ENCODE measurements at regions not wholly inside any gene's neighbourhood (a gene's known extent, or its start where the extent isn't known, plus 50 kb on each side); places are given as distances from the start of the nearest gene placed in this dataset.

DNA sequence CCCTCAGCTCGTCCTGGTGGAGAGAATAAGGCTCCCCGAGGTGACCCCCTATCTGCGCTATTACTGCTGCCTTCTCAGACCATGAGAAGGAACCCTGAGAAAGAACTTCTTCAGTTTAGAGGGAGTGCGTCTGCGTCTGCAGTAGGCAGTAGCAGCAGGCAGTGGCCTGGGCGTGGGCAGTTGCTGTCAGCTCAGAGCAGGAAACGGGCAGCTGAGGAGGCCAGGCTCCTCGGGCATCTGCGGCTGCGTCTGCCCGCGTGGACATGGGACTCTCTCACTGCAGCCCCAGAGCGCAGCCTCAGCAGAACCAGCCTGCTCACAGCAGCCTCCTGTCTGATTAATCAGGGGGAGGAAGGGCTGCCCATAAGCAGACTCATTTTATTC is 49.8 kb upstream of the FCN1 start:
- no peak for DNase-seq (ENCODE audit: low spot score)

DNA sequence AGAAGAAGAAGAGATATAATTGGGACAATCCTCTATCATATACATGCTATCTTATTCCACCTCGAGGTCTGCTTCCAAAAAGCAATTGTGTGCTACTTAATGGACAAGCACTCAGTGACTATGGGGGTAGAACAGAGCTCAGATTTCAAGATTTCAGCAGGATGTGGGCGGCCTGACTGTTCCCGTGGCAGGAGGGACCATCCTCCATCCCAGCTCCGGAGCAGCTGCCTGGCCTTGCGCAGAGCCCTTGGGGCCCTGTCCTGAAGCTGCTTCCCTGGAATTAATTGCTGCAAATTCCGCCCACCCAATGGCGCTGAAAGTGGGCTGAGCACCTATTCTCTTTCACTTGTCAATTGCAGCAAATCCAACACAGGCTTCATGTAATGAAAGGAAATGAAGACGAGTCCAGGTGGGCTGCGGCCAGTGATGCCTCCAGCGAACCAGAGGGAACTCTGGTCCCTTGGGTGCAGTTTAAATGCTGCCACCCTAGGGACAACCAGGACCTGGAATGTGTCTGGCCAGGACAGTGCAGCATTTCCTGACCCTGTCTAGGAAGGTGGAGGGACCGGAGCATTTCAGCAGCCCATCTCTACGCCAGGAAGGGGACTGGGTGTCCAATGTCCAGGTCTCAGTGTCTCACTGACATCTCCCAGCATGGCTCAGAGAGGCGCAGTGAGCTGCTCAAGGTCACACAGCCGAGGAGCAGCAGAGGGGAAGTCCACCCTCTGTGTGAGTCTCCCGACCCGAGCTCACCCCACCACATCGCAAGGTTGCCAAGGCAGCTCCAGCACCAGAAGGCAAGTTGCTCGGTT is 50.5 kb upstream of the FCN1 start:
- DNase-seq (ENCODE audit: low spot score) = peak; percentile 61

DNA sequence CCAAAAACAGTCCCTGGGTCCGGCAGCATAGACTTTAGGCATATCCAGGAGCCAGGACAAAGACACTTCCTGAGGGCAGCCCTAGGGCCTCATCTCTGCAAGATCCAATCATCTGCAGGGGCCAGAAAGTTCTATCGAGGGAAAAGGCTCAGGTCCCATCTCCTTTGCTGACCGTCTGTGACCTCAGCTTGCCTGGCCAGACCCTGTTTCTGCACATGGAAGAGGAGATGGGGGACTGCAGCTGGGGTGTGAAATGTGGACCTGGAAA is 51.0 kb upstream of the FCN1 start:
- no peak for DNase-seq (ENCODE audit: low spot score)

DNA sequence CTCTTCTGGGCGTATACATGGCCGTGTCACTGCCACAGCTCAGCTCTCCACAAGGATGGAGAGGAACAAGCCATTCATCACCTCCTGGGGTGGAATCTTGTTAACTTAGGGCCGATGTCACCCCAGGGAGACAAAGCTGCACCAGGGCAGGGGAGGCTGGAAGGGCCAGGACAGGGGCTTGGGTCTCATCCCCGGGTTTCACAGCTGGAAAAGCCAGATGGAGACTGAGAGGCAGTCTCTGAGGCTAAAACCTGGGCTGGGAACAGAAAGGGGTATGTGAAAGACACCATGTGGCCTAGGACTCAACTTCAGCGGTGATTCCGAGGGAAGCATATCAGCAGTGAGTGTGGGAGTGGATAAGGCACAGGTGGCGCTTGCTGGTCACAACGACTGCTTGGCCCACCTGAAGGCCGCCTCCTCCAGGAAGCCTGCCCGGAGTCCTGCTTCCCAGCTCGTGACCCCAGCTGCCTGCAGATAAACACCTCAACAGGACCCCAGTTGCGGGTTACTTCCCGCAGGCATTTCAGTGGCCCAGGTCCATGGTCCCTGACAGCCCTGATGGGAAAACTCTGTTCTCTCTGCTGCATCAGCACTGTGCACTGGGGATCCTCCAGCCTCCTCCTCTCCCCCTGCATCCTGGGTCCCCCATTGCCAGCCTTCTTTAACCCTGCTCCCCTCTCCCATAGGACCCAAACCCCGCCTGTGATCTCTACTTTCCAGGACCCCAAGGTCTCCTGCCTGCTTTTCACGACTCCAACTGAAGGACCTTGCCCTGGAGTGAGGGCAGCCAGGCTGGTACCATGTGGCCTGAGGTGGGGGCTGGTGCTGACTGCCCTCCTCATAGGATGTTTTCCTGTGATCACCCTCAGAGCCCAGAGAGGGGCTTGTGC is 51.7 kb upstream of the FCN1 start:
- DNase-seq (ENCODE audit: low spot score) = no peak

DNA sequence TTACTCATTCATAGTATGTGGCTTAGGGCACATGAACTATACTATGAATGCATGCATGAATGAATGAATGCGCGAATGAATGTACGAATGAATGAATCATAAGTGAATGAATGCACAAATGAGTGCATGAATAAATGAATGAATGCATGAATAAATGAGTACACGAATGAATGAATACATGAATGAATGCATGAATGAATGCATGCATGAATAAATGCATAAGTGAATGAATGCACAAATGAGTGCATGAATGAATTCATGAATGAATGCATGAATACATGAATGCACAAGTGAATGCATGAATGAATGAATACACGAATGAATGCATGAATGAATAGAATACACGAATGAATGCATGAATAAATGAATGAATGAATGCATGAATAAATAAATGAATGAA is 52.5 kb upstream of the FCN1 start:
- no peak for DNase-seq (ENCODE audit: low spot score)

DNA sequence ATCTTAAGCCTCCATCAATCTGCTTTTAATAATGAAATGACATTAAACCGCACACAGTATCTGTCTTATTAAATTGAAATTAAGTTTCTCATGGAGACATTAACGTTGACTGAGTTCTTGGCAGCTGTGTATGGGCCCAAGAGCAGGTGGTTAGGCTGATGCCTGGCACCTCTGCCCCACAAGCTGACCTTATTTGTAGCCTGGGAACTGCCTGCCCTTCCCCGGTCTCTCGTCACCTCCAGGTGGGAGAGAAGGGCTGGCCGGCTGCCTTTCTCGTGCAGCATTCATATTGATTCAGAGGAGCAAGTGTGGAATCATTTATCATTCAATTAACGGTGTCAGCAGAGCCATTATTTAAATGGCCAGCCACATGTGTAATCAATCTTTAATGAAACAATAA is 53.0 kb upstream of the FCN1 start:
- no peak for DNase-seq (ENCODE audit: low spot score)

DNA sequence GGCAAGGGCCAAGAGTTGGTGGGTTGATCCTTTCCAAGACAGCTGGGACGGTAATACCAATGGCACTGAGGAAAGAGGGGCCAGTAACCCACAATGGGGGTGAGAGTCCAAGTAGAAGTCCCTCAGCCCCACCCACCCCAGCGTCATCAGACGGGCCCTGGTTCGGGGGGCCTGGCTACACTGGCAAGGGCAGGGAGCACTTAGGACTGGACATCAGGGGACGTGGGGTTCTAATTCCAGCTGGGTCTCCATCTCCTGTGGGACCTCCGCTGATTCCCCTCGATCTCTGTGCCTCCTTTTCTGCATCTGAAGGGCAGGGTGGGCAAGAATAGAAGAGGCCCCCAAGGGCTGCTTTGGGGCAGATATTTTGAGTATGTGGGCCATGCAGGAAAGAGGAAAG is 53.5 kb upstream of the FCN1 start:
- DNase-seq (ENCODE audit: low spot score) = no peak

DNA sequence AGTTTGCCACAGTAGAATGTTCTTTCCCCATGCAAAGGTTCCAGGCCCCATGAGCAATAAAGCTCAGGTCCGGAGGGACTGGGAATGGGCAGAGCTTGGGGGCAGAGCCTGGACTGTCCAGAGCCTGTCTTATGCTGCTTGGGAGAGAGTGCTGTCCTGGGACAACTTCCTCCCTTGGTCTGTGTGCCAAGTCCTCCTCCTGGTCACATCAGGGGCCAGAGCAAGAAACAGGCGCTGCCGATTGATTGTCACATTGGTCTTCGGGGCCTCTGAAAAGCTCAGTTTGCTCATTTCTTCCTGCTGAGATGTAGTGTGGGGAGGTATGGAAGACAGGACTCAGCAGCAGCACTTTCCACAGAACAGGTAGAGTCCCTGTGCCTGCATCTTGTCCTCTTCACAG is 54.0 kb upstream of the FCN1 start:
- DNase-seq (ENCODE audit: low spot score) = no peak

DNA sequence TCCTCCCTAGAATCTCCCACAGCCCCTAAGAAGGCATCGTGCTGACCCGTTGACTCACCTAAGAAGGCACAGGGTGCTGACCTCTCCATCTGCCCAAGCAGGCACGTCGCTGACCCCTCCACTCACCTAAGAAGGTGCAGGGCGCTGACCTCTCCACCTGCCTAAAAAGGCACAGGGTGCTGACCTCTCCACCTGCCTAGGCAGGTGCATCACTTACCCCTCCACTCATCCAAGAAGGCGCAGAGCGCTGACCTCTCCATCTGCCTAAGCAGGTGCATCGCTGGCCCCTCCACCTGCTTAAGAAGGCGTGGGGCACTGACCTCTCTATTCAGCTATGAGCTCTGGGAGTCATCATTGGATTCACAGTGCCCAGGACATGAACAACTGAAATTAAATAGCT is 54.4 kb upstream of the FCN1 start:
- DNase-seq (ENCODE audit: low spot score) = no peak

DNA sequence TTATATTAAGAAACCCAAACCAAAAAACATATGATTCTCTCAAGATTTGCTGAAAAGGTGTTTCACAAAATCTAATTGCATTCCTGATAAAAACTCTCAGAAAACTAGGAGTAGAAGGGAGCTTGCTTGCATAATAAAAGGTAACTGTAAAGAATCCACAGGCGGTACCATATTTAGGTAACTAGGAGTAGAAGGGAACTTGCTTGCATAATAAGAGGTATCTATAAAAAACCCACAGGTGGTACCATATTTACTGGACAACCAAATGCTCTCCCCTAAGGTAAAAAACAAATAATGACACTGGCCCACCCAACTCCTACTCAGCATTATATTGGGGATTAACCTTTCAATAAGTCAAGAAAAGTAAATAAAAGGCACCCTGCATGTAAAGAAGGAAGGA is 57.5 kb upstream of the FCN1 start:
- DNase-seq (ENCODE audit: low spot score) = no peak

DNA sequence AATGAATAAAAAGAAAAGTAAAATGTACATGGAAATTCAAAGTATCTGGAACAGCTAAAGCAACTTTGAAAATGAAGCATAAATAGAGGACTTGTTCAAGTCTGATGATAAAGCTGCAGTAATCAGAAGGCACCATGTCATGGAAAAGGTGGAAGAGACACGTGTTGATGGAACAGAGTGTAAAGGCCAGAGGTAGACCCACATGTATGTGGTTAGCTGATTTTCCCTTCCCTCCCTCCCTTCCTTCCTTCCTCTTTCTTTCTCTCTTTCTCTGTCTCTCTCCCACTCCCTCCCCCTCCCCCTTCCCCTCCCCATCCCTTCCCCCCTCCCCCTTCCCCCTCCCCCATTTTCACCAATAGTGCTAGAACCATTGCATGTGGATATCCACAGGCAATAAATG is 58.7 kb upstream of the FCN1 start:
- no peak for DNase-seq (ENCODE audit: low spot score)

DNA sequence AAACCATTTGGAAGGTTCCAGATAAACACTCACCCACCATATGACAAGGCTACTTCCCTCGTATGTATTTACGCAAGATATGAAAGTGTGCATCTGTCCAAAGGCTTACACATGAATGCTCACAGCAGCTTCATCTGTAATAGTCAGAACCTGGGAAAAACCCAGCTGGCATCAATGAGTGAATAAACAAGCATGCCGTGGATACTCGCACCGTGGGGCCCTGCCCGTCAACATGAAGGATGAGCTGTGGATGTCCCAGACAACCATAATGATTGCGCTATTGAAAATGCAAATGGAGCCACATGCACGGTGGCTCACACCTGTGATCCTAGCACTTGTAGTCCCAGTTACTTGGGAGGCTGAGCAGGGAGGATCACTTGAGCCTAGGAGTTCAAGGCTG is 60.6 kb upstream of the FCN1 start:
- DNase-seq (ENCODE audit: low spot score) = no peak

DNA sequence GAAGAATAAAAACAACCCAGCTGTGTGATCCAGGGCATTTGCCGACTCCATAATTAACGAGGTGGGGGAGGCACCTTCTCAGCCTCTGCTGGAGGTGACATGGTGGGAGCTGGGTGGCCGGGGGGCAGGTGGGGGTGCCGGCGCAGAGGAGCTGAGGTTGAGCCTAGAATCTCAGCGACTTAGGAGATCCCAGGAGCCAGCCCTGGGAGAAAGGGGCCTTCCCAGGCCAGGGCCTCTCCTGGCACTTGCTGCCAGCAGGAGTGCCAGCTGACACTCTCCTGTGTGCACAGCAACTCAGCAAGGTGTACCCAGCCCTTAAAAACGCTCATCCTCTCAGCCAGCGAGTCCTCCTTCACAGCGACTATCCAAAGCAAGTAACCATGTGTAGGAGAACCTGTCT is 62.8 kb upstream of the FCN1 start:
- DNase-seq (ENCODE audit: low spot score) = no peak

DNA sequence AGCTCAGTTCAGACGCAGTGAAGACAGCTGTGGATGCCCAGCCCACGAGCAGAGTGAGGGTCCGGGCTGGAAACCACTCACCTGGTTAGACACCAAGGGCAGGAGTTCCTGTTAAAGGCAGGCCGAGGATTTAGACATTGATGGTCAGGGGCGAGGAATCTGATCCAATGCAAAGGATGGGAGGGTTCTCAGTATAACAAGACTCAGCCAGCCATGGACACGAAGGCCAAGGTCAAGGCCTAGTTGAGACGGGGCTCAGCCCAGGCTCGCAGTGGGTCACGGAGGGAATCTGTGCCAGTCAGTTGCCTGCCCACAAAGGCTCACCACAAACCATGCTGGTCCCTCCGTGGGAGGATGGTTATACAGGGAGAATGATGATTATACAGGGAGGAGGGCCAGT is 63.3 kb upstream of the FCN1 start:
- DNase-seq (ENCODE audit: low spot score) = no peak

DNA sequence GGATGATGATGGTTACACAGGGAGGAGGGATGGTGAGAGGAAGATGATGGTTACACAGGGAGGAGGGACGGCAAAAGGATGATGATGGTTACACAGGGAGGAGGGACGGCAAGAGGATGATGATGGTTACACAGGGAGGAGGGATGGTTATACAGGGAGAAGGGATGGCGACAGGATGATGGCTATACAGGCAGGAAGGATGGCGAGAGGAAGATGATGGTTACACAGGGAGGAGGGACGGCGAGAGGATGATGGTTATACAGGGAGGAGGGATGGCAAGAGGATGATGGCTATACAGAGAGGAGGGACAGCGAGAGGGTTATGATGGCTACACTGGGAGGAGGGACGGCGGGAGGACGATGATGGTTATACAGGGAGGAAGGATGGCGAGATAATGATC is 64.1 kb upstream of the FCN1 start:
- no peak for DNase-seq (ENCODE audit: low spot score)

DNA sequence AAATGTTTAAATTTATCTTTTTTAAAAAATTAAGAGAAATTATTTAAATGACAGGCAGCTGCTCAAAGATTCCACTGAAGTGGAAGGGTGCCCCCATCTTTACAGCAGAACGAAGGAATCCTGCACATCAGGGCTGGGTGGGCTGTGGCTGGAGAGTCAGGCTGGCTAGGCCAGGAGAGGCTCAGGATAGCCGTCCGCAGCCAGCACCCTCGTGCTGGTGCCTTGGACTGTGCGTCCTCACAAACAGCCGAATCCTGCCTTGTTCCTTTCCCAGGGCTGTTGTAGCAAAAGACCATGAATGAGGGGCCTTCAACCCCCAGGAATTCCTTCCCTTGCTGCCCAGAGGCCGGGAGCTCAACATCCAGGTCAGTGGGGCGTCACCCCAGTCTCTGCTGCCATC is 64.6 kb upstream of the FCN1 start:
- no peak for DNase-seq (ENCODE audit: low spot score)

DNA sequence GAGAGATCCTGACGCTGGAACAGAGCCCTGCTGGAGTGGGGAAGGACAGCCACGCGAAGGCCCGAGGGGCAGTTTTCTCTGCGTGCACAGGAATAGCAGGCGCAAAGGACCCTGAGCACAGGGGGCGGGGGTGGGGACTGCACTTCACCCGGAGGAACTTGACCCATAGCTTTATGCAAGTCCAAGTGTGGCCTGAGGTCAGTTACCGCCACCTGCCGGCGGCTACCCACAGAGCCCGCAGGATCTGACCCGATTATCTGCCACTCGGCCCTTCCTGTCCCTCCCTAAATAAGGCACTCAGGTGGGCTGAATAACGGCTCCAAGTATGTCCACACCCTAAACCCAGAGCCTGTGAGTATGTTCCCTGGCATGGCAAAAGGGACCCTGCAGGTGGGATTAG is 65.4 kb upstream of the FCN1 start:
- DNase-seq (ENCODE audit: low spot score) = peak; percentile 81

DNA sequence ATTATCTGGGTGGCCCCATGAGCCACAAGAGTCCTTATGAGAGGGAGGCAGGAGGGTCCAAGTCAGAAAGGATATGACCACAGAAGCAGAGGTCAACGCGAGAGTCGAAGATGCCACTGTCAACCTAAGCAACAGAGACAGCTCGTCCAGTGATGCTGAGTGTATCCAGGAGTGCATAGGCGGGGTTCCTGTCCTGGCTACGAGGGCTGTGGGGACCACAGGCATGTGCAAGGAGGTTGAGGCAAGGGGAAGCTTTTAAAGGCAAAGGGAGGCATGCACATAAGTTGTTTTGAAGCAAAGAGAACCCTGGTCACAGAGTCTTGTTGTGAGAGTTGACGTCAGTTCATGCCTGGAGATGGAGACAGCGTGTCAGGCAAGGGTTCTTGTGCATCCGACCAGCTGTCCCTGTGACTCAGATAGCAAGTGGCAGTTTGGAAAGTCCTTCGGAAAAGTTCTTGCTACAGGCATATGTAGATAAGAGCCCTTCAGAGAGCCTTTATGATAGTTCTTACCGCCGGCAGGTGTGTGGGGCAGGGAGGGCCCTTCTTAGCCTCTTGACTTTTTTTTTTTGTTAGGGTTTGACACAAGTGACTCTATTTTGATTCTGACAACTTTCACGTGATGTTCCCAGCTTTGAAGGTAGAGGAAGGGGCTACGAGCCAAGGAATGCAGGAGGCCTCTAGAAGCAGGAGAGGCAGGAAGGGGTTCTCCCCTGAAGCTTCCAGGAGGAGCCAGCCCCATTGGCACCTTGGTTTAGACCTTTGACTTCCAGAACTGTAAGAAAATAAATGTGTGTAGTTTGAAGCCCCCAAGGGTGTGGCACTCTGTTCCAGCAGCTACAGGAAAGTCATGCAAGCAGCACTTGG is 66.0 kb upstream of the FCN1 start:
- no peak for DNase-seq (ENCODE audit: low spot score)

DNA sequence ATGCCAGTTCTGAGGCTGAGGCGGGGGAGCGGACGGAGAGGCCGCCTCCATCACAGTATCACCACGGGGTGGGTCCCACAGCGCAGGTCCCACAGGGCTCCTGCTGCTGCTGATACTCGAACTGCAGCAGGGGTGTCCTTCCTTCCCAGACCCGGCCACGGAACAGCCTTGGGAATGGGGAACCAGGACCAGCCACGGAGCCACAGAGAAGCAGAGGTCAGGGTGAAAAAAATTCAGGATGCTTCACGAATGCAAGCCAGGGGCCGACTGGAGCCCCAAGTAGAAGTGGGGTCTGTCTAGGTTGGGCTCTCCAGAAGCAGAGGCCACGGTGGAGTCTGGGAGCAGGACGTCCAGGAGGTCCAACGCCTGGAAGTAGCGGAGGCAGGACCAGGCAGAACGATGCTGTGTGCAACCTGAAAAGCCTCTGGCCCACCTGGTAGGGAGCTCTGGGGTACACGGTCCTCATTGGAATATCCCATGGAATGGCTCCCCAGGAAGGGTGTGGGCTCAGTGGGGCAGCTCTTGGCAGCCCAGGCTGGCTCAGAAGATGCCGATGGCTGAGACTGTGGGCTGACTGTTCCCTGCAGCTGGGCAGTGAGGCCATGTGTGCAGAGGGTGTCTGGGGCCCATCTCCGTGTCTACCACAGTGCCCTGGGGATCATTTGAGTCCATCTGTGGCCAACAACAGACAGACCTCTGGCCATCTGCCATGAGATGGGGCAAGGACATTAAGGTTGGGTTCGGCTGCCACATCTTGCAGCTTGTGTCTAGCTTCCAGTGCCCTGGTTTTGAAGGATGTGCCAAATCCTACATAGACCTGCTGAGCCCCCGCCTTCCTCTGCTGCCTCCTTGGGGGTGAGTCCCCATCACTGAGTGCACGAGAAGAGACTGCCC is 66.9 kb upstream of the FCN1 start:
- DNase-seq (ENCODE audit: low spot score) = no peak

DNA sequence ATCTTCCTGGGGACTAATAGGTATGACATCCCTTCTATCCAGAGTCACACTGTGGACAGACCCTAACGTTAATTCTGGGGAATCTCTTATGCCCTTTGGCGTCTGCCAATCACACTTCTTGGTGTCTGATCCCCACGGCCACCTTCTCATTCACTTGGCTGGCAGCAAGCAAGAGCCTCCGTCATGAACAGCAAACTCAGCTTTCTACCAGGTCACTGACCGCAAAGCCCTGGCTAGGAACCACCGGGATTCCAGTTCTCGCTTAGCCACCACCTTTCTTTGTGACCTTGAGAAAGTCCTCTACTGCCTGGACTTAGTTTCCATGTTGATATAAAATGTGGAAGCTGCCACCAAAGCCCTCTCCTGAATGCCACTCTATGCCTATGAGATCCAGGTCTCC is 67.7 kb upstream of the FCN1 start:
- no peak for DNase-seq (ENCODE audit: low spot score)

DNA sequence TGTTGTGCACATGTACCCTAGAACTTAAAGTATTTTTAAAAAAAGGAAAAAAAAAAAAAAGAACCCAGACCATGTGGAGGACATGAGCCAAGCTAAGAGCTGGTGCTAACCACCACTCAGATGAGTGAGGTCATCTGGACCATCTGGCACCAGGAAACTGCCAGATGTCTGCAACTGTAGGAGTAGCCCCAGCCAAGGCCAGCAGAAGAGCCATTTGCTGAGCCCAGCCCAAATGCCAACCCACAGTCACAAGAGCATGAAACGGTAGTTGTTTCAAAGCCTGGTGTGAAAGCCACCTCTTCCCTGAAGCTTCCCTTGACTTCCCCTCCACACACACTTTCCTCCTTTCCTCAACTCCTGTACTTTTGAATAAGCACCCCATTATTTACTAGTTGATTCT is 69.2 kb upstream of the FCN1 start:
- DNase-seq (ENCODE audit: low spot score) = no peak

DNA sequence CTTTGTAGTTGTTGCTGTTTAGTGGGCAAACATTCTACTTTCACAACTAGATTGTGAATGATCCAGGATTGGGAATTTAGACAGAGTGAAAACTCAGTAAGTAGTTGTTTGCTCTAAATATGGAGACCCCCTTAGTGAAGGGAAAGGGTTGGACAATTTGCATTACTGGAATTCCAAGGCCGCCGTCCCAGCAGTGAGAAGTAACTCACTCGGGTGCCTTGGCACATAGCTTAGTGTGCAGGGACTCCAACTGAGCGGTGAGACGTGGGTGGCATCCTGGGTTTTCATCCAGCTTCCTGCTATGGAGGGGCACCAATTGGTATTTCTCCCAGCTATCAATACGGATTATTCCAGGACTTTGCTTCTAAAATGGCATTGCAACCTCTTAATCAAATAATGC is 69.7 kb upstream of the FCN1 start:
- DNase-seq (ENCODE audit: low spot score) = no peak

All from iPS-NIHi11 (cell line).